ENCODE measurements at regions not wholly inside any gene's neighbourhood (a gene's known extent, or its start where the extent isn't known, plus 50 kb on each side); places are given as distances from the start of the nearest gene placed in this dataset.

DNA sequence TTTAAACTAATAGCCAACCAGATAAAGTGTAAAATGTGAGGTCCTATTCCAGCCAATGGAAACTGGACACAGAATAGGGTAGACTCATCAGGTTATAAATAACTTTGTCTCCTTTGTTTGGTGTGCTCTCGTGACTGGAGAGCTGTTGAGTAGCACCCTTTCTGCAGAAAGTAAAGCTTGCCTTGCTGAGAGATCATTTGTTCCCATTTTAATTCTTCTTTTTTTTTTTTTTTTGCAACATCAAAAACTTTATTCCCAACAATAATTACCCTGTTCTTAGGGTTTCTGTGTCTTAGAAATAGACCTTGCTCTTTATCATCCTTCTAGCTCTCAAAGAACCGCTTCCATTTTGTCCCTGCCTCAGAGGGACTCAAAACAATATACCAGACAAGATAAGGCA lies 220.4 kb downstream of the FAM76B start:
- no peaks in the 10 kb centered on the region for H3K27me3 ChIP-seq (ENCODE audit: insufficient read depth, low read depth)
- no peak overlapping the region for H3K27ac ChIP-seq
- H3K79me2 ChIP-seq (ENCODE audit: insufficient read depth, low read depth) = no peaks in the 10 kb centered on the region
- H3K9ac ChIP-seq = no peak overlapping the region
- no peaks in the 10 kb centered on the region for H4K20me1 ChIP-seq (ENCODE audit: insufficient read depth)
- no peak overlapping the region for H3K4me3 ChIP-seq (IDR thresholded peaks at IDR 0.05; ENCODE audit: insufficient read depth, low read depth, low read length)
- no peak overlapping the region for H3K4me2 ChIP-seq
- no peak overlapping the region for H2AFZ ChIP-seq (ENCODE audit: low read depth)
- no peaks in the 10 kb centered on the region for H3K4me1 ChIP-seq (ENCODE audit: low read depth, poor library complexity, severe bottlenecking)
- no peaks in the 10 kb centered on the region for H3K36me3 ChIP-seq (ENCODE audit: insufficient read depth)
- TF ChIP-seq, protein P1, sequence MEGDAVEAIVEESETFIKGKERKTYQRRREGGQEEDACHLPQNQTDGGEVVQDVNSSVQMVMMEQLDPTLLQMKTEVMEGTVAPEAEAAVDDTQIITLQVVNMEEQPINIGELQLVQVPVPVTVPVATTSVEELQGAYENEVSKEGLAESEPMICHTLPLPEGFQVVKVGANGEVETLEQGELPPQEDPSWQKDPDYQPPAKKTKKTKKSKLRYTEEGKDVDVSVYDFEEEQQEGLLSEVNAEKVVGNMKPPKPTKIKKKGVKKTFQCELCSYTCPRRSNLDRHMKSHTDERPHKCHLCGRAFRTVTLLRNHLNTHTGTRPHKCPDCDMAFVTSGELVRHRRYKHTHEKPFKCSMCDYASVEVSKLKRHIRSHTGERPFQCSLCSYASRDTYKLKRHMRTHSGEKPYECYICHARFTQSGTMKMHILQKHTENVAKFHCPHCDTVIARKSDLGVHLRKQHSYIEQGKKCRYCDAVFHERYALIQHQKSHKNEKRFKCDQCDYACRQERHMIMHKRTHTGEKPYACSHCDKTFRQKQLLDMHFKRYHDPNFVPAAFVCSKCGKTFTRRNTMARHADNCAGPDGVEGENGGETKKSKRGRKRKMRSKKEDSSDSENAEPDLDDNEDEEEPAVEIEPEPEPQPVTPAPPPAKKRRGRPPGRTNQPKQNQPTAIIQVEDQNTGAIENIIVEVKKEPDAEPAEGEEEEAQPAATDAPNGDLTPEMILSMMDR (conservative IDR thresholded peaks at IDR 0.05; ENCODE audit: low read depth, low read length) = no peak

DNA sequence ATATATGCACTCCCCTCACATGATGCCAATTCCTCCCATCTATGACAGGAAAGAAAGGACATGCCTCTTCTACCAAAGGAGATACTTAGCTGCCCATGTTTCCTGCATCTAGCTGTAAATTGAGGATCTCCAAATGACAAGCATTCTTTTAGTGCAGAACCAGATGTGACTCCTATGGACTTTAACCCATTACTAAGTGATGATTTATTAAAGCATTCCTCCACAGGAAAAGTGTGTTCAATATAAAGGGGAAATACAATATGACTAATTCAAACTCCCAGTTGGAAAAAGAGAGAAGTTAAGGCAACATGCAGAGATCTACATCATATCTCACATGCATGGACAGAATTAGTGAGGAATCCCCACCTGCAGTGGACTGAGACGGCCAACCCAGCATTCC lies 221.3 kb downstream of the FAM76B start:
- no peak overlapping the region for H3K9ac ChIP-seq
- no peak overlapping the region for H2AFZ ChIP-seq (ENCODE audit: low read depth)
- H3K27me3 ChIP-seq (ENCODE audit: insufficient read depth, low read depth) = no peaks in the 10 kb centered on the region
- H3K36me3 ChIP-seq (ENCODE audit: insufficient read depth) = no peaks in the 10 kb centered on the region
- TF ChIP-seq, protein P1 (conservative IDR thresholded peaks at IDR 0.05; ENCODE audit: low read depth, low read length) = no peak
- no peaks in the 10 kb centered on the region for H3K79me2 ChIP-seq (ENCODE audit: insufficient read depth, low read depth)
- no peaks in the 10 kb centered on the region for H3K4me1 ChIP-seq (ENCODE audit: low read depth, poor library complexity, severe bottlenecking)
- no peak overlapping the region for H3K4me3 ChIP-seq (IDR thresholded peaks at IDR 0.05; ENCODE audit: insufficient read depth, low read depth, low read length)
- H3K27ac ChIP-seq = no peak overlapping the region
- H4K20me1 ChIP-seq (ENCODE audit: insufficient read depth) = no peaks in the 10 kb centered on the region
- H3K4me2 ChIP-seq = no peak overlapping the region

DNA sequence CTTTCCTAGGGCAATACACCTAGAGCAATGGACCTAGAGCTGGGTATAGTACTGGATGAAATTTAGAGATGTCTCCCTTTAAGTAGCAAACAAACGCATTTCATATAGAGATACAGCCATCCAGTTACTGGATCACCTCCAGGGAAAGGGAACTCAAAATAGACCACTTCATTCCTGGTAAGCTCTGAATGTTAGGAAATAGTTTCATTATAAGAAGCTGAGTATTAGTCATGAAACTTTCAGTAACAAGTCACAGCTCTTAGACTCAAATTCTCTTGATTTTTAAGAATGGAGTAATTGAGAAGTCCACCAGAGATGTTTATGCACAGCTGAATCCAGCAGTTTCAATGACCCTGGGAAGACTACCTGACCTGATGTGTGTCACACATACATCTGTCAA lies 221.9 kb downstream of the FAM76B start:
- H3K4me1 ChIP-seq (ENCODE audit: low read depth, poor library complexity, severe bottlenecking) = no peaks in the 10 kb centered on the region
- H3K27ac ChIP-seq = no peak overlapping the region
- H3K9ac ChIP-seq = no peak overlapping the region
- no peak overlapping the region for H2AFZ ChIP-seq (ENCODE audit: low read depth)
- no peak overlapping the region for H3K4me3 ChIP-seq (IDR thresholded peaks at IDR 0.05; ENCODE audit: insufficient read depth, low read depth, low read length)
- H3K4me2 ChIP-seq = no peak overlapping the region
- TF ChIP-seq, protein P1 (conservative IDR thresholded peaks at IDR 0.05; ENCODE audit: low read depth, low read length) = no peak
- H4K20me1 ChIP-seq (ENCODE audit: insufficient read depth) = no peaks in the 10 kb centered on the region
- H3K79me2 ChIP-seq (ENCODE audit: insufficient read depth, low read depth) = no peaks in the 10 kb centered on the region
- H3K27me3 ChIP-seq (ENCODE audit: insufficient read depth, low read depth) = no peaks in the 10 kb centered on the region
- H3K36me3 ChIP-seq (ENCODE audit: insufficient read depth) = no peaks in the 10 kb centered on the region

DNA sequence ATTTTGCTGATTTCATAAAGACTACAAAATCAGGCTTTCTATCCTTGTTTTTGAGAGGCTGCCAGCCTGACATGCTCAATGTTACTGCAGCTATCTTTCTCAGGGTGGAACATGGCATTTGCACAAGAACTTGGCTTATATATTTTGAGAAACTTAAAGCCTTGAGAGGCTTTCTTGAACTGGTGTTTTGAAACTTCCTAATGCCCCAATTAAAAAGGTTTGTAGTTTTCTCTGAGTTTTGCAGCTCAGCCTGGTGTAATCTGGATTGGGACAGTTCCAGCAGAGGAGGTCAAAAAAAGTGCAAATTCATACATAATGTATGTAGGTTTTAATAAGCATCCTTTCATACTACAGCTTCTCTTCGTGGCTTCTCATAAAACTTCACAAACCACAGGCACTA lies 223.4 kb downstream of the FAM76B start:
- TF ChIP-seq, protein P1 (conservative IDR thresholded peaks at IDR 0.05; ENCODE audit: low read depth, low read length) = no peak
- Histone ChIP-seq H3K27ac (no peak overlapping the region), H3K9ac (no peak overlapping the region), H3K79me2 (ENCODE audit: insufficient read depth, low read depth) (no peaks in the 10 kb centered on the region), H3K4me2 (no peak overlapping the region), H3K36me3 (ENCODE audit: insufficient read depth) (no peaks in the 10 kb centered on the region), H3K27me3 (ENCODE audit: insufficient read depth, low read depth) (no peaks in the 10 kb centered on the region), H3K4me3 (IDR thresholded peaks at IDR 0.05; ENCODE audit: insufficient read depth, low read depth, low read length) (no peak overlapping the region), H3K4me1 (ENCODE audit: low read depth, poor library complexity, severe bottlenecking) (no peaks in the 10 kb centered on the region), H2AFZ (ENCODE audit: low read depth) (no peak overlapping the region), H4K20me1 (ENCODE audit: insufficient read depth) (no peaks in the 10 kb centered on the region)
